ENCODE measurements at regions not wholly inside any gene's neighbourhood (a gene's known extent, or its start where the extent isn't known, plus 50 kb on each side); places are given as distances from the start of the nearest gene placed in this dataset.

DNA sequence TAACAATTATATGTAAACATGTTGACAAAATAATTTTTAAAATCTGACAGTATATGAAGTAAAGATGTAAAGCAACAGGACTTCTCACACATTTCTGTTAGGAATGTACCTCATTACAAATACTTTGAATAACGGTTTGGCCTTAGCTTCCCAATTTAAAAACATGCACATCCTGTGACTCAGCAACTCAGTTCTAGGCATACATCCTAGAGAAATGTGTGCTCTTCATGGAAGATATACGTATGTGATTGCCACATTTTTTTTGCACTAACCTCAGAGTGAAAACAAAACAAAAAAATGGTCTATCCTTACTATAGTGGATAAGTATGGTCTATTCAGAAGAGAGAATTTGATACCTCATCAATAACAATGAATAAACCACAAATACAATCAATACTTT lies 314.6 kb downstream of the LIG4 start:
- no peak for DNase-seq
- Histone ChIP-seq H3K36me3 (no peaks in the 10 kb centered on the region), H3K27ac (no peak overlapping the region), H3K27me3 (ENCODE audit: low read depth) (no peaks in the 10 kb centered on the region), H3K9me3 (no peaks in the 10 kb centered on the region), H3K4me1 (no peaks in the 10 kb centered on the region), H3K4me3 (no peak overlapping the region)
- intact Hi-C loops (cut with DNase I) = no loop called here
- no peak for ATAC-seq
- TF ChIP-seq, protein P1, sequence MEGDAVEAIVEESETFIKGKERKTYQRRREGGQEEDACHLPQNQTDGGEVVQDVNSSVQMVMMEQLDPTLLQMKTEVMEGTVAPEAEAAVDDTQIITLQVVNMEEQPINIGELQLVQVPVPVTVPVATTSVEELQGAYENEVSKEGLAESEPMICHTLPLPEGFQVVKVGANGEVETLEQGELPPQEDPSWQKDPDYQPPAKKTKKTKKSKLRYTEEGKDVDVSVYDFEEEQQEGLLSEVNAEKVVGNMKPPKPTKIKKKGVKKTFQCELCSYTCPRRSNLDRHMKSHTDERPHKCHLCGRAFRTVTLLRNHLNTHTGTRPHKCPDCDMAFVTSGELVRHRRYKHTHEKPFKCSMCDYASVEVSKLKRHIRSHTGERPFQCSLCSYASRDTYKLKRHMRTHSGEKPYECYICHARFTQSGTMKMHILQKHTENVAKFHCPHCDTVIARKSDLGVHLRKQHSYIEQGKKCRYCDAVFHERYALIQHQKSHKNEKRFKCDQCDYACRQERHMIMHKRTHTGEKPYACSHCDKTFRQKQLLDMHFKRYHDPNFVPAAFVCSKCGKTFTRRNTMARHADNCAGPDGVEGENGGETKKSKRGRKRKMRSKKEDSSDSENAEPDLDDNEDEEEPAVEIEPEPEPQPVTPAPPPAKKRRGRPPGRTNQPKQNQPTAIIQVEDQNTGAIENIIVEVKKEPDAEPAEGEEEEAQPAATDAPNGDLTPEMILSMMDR (IDR thresholded peaks at IDR 0.05) = no peak

DNA sequence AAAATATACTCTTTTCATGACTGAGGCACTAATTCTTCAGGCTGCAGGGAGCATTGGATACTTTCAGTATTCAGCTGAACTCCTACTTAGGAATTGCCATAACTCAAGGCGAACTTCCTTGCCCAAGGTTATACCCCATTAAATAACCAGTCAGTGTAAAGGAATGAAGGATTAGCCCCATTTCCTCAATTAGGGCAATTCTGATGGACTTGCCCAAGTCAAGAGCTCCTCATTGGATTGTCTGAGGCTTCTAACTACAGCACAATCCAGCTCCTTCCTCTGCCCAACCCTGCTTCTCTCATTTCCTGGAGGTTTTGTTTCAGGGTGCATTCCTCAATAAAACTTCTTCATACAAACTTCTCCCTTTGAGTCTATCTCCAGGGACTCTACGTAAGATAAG lies 329.2 kb downstream of the LIG4 start:
- H3K36me3 ChIP-seq = no peaks in the 10 kb centered on the region
- no peaks in the 10 kb centered on the region for H3K9me3 ChIP-seq
- H3K27ac ChIP-seq = no peak overlapping the region
- TF ChIP-seq, protein P1 (IDR thresholded peaks at IDR 0.05) = no peak
- intact Hi-C loops (cut with DNase I) = no loop called here
- no peaks in the 10 kb centered on the region for H3K4me1 ChIP-seq
- no peak for ATAC-seq
- peaks cover 5% of the 10 kb centered on the region for H3K27me3 ChIP-seq (ENCODE audit: low read depth)
- DNase-seq = no peak
- H3K4me3 ChIP-seq = no peak overlapping the region

DNA sequence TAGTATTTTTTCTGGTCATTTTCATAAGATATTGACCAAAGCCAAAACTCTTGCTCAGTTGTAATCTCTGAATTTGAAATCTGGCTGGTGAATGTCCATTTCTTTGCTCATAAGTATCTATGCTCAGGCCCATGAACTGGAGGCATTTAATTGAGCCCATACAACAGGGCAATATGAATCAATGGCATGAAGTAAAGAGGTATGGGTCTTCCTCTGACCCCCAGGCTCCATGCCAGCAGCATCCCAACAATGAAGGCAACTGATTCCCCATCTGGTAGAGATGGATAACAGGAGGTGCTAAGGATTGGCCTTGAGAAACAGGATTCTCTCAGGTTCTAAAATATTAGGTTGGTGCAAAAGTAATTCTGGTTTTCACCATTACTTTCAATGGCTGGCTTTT lies 330.8 kb downstream of the LIG4 start:
- TF ChIP-seq, protein P1 (IDR thresholded peaks at IDR 0.05) = no peak
- H3K4me1 ChIP-seq = peaks cover 4% of the 10 kb centered on the region
- H3K9me3 ChIP-seq = no peaks in the 10 kb centered on the region
- H3K36me3 ChIP-seq = no peaks in the 10 kb centered on the region
- ATAC-seq (no peak), DNase-seq (no peak)
- intact Hi-C loops (cut with DNase I) = no loop called here
- H3K4me3 ChIP-seq = no peak overlapping the region
- H3K27ac ChIP-seq = no peak overlapping the region
- H3K27me3 ChIP-seq (ENCODE audit: low read depth) = peaks cover 5% of the 10 kb centered on the region

DNA sequence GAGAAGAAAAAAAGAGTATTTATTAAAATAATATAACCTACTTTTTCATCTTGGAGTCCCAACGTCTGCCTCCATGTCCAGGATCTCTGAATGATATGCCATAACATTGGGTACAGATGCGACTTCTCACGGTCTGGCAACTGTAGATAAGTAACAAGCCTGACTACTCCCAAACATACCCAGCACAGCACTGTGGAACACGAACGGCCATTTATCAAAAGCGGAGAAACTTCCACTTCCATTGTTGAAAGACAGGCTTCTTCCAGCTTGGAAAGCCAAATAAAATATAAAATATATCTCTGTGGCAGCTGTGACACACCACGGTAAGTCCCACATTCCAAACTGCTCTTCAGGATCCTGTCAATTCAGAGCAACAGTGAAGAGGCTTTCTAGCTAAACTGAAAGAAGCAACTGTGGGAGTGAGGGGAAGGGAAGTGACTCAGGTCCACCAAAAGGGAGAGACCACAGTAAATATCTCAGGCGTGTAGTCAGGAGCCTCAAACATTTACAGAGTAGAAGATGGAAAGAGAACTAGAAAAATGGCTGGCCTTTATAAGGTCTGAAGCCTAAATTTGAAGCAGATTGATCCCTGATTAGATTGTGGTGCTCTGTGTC lies 331.7 kb downstream of the LIG4 start:
- intact Hi-C loops (cut with DNase I) = no loop called here
- ATAC-seq = no peak
- H3K36me3 ChIP-seq = no peaks in the 10 kb centered on the region
- H3K9me3 ChIP-seq = no peaks in the 10 kb centered on the region
- H3K27ac ChIP-seq = no peak overlapping the region
- no peak overlapping the region for H3K4me3 ChIP-seq
- peaks cover 5% of the 10 kb centered on the region for H3K27me3 ChIP-seq (ENCODE audit: low read depth)
- TF ChIP-seq, protein P1 (IDR thresholded peaks at IDR 0.05) = no peak
- H3K4me1 ChIP-seq = peaks cover 4% of the 10 kb centered on the region
- DNase-seq = no peak

DNA sequence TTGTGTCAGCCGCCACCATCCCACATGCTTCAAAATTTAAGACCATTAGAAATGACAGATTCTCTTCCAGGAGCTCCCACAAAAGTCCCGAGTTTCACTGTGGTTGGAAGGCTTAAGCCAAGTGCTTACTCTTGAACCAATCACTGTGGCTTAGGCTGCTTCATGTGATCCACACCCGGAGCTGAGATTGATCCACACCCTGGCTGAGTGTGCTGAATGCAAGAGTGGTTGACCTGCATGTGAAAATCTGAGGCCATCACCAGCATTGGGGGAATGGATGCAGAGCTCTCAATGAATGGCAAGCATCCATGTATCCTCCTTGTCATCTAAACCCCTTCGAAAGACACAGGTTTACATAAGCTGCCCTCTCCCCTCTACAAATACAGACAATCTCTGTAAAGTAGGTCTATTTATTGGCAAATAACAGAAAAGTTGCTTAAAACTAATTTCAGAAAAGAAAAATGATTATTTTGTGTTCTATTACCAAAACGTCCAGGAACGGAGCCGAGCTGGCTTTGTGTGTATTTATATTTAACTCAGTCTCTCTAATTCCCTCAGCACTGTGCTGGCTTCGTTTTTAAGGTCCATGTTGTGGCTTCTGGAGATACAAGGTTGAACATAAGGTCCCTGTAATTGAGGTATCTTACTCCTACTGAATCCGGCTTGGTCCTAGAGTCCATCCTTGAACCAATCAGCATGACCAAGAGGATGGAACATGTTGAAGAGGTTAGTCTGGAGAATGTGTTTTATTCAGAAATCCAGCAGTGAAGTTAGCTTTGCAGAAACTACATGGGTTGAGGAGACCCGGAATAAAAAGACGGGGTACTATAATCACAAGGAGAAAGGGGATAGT lies 332.4 kb downstream of the LIG4 start:
- Histone ChIP-seq H3K4me1 (peaks cover 4% of the 10 kb centered on the region), H3K36me3 (no peaks in the 10 kb centered on the region), H3K9me3 (no peaks in the 10 kb centered on the region), H3K27me3 (ENCODE audit: low read depth) (peaks cover 5% of the 10 kb centered on the region), H3K27ac (no peak overlapping the region), H3K4me3 (no peak overlapping the region)
- intact Hi-C loops (cut with DNase I) = no loop called here
- TF ChIP-seq, protein P1 (IDR thresholded peaks at IDR 0.05) = no peak
- no peak for DNase-seq
- ATAC-seq = no peak

Data from lower lobe of right lung (tissue), 2 donors.